ENCODE measurements at regions not wholly inside any gene's neighbourhood (a gene's known extent, or its start where the extent isn't known, plus 50 kb on each side); places are given as distances from the start of the nearest gene placed in this dataset.

DNA sequence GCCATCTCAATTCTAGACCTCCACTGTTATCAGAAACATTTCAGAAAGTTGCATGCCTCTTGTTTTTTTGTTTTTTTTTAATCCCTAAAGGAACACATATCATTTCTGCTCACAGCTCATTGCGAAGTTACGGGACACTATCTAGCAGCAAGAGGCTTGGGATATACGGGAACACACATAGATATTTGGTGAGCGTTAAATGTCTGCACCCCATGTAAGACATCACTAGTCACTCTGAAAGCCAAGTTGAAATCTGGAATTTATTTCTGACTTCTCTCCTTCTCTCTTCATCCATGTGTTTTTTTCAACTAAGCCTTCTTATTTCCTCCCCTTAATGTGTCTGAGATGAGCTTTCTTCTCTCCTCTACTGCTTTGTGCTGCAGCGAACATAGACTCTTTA is 683.7 kb downstream of the PDHA2 start:
- Mint-ChIP-seq H3K27ac (no peak overlapping the region), H3K4me1 (peaks cover 11% of the 10 kb centered on the region), H3K9me3 (peaks cover 9% of the 10 kb centered on the region), H3K27me3 (ENCODE audit: insufficient read depth) (no peaks in the 10 kb centered on the region), H3K36me3 (ENCODE audit: low read depth) (no peaks in the 10 kb centered on the region), H3K4me3 (no peak overlapping the region)
- H3K27ac ChIP-seq (ENCODE audit: low read depth, low read length): no peak overlapping the region
- no peaks in the 10 kb centered on the region for H3K27me3 ChIP-seq (ENCODE audit: control insufficient read depth, insufficient read depth, low read length, poor library complexity, severe bottlenecking)
- no peaks in the 10 kb centered on the region for H3K9me3 ChIP-seq (ENCODE audit: control insufficient read depth, low read length)
- no peak overlapping the region for H3K4me3 ChIP-seq (ENCODE audit: low read length)
- no peak overlapping the region for H3K9ac ChIP-seq (ENCODE audit: extremely low read depth, low read length, poor library complexity, severe bottlenecking)
- DNase-seq: no peak
- H3K4me1 ChIP-seq (ENCODE audit: control insufficient read depth, insufficient read depth, low read length): no peaks in the 10 kb centered on the region
- TF ChIP-seq, protein P1, sequence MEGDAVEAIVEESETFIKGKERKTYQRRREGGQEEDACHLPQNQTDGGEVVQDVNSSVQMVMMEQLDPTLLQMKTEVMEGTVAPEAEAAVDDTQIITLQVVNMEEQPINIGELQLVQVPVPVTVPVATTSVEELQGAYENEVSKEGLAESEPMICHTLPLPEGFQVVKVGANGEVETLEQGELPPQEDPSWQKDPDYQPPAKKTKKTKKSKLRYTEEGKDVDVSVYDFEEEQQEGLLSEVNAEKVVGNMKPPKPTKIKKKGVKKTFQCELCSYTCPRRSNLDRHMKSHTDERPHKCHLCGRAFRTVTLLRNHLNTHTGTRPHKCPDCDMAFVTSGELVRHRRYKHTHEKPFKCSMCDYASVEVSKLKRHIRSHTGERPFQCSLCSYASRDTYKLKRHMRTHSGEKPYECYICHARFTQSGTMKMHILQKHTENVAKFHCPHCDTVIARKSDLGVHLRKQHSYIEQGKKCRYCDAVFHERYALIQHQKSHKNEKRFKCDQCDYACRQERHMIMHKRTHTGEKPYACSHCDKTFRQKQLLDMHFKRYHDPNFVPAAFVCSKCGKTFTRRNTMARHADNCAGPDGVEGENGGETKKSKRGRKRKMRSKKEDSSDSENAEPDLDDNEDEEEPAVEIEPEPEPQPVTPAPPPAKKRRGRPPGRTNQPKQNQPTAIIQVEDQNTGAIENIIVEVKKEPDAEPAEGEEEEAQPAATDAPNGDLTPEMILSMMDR (conservative IDR thresholded peaks at IDR 0.05): no peak
- 97 to 100% methylated on average over 4 to 5 of the region's 5 CpGs for WGBS, 2 experiments (ENCODE audit: insufficient coverage in 1 of 2, insufficient read length in 1 of 2)
- H3K36me3 ChIP-seq (ENCODE audit: control insufficient read depth, insufficient read depth, low read length): no peaks in the 10 kb centered on the region

DNA sequence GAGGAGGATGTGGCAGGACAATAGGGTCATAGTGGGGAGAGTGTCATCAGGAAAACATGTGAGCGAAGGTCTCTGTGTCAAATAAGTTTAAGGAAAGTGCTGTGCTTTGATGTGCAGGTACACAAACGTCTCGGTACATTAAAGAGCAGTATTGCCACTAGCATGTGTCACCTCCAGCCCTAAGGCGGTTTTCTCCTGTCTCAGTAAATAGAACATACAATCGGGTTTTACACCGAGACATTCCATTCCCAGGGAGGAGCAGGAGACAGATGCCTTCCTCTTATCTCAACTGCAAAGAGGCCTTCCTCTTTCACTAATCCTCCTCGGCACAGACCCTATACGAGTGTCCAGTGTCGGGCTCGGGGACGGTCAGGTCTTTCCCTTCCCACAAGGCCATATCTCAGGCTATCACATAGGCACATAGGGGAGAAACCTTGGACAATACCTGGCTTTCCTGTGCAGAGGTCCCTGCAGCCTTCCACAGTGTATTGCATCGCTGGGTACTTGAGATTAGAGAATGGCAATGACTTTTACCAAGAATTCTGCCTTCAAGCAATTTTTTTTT is 684.5 kb downstream of the PDHA2 start:
- Histone ChIP-seq H3K9ac (ENCODE audit: extremely low read depth, low read length, poor library complexity, severe bottlenecking) (no peak overlapping the region), H3K9me3 (ENCODE audit: control insufficient read depth, low read length) (no peaks in the 10 kb centered on the region), H3K27ac (ENCODE audit: low read depth, low read length) (no peak overlapping the region), H3K4me3 (ENCODE audit: low read length) (no peak overlapping the region), H3K36me3 (ENCODE audit: control insufficient read depth, insufficient read depth, low read length) (no peaks in the 10 kb centered on the region), H3K4me1 (ENCODE audit: control insufficient read depth, insufficient read depth, low read length) (no peaks in the 10 kb centered on the region), H3K27me3 (ENCODE audit: control insufficient read depth, insufficient read depth, low read length, poor library complexity, severe bottlenecking) (no peaks in the 10 kb centered on the region)
- Mint-ChIP-seq H3K4me1 (peaks cover 11% of the 10 kb centered on the region), H3K36me3 (ENCODE audit: low read depth) (no peaks in the 10 kb centered on the region), H3K27me3 (ENCODE audit: insufficient read depth) (no peaks in the 10 kb centered on the region), H3K27ac (peak overlapping the region; percentile 42), H3K4me3 (no peak overlapping the region), H3K9me3 (peaks cover 9% of the 10 kb centered on the region)
- 93 to 96% methylated on average over 11 to 12 of the region's 12 CpGs for WGBS, 2 experiments (ENCODE audit: insufficient coverage in 1 of 2, insufficient read length in 1 of 2)
- TF ChIP-seq, protein P1 (conservative IDR thresholded peaks at IDR 0.05): no peak
- DNase-seq: peak; percentile 69

DNA sequence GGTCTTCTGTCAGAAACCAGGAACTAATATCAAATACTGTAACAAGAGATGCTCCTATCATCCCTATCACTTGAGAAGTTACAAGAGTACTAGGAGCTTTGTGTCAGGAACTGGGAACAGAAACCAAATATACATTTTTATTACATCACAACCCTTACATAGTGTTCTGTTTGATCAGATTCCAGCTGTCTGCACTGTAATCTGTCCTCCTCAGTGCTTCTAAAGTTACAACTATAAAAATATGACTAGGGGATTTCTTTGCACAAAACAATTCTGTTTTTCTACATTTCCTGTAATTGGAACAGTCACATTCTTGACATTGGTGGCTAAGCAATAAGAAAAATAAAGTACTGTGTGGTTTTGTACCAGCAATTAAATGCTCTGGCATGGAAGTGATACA is 686.0 kb downstream of the PDHA2 start:
- Histone ChIP-seq H3K36me3 (ENCODE audit: control insufficient read depth, insufficient read depth, low read length) (no peaks in the 10 kb centered on the region), H3K27ac (ENCODE audit: low read depth, low read length) (no peak overlapping the region), H3K9me3 (ENCODE audit: control insufficient read depth, low read length) (no peaks in the 10 kb centered on the region), H3K27me3 (ENCODE audit: control insufficient read depth, insufficient read depth, low read length, poor library complexity, severe bottlenecking) (no peaks in the 10 kb centered on the region), H3K4me3 (ENCODE audit: low read length) (no peak overlapping the region), H3K4me1 (ENCODE audit: control insufficient read depth, insufficient read depth, low read length) (no peaks in the 10 kb centered on the region), H3K9ac (ENCODE audit: extremely low read depth, low read length, poor library complexity, severe bottlenecking) (no peak overlapping the region)
- no peak overlapping the region for H3K27ac Mint-ChIP-seq
- no peak for DNase-seq
- no peaks in the 10 kb centered on the region for H3K36me3 Mint-ChIP-seq (ENCODE audit: low read depth)
- TF ChIP-seq, protein P1 (conservative IDR thresholded peaks at IDR 0.05): no peak
- H3K9me3 Mint-ChIP-seq: peaks cover 9% of the 10 kb centered on the region
- H3K4me3 Mint-ChIP-seq: no peak overlapping the region
- H3K27me3 Mint-ChIP-seq (ENCODE audit: insufficient read depth): no peaks in the 10 kb centered on the region
- H3K4me1 Mint-ChIP-seq: peaks cover 11% of the 10 kb centered on the region
